HepG2 (cell line): ENCODE measurements at regions not wholly inside any gene's neighbourhood (a gene's known extent, or its start where the extent isn't known, plus 50 kb on each side); places are given as distances from the start of the nearest gene placed in this dataset.

Experiments
- ATAC-seq: fragments of 200-7000 bp; cut with Tn5 transposase; 3 replicates; pipeline ENCODE4 v1.9.1; 2020; ENCODE audit warnings: mild to moderate bottlenecking, moderate library complexity
- BruUV-seq: library from RNA; stranded (reverse); fragments of 400-500 nt; replicated peaks from 2 replicates; lab custom pipeline; 2021; lab: Mats Ljungman, UMichigan
- CTCF ChIA-PET: fragments of 300-600 bp; formaldehyde crosslinking; extraction: SDS; loops from one replicate; lab custom pipeline; 2021; ENCODE audit warnings: low total read pairs, inconsistent platforms, low intra/inter-chr PET ratio; lab: Yijun Ruan, JAX
- POLR2A ChIA-PET: fragments of 350-600 bp; sonication (Branson Sonifier 250); formaldehyde crosslinking; loops from one replicate; lab custom pipeline; 2020; ENCODE audit warnings: antibody characterized with exemption, inconsistent platforms; lab: Yijun Ruan, JAX
- DNase-seq: peaks from one replicate; pipeline ENCODE4 v3.0.0-alpha.2; 2015; ENCODE audit warnings: low spot score
- FAIRE-seq: peaks from 3 replicates; lab custom pipeline; 2011; peaks lifted over from hg19 to GRCh38; lab: Jason Lieb, UNC
- H2AFZ ChIP-seq: one replicate; pipeline ENCODE4 v1.6.1; 2011; ENCODE audit warnings: low read length, inconsistent platforms
- H3K27ac ChIP-seq: fragments of 300-600 bp; 3 replicates; pipeline ENCODE4 v1.8.0; 2011; ENCODE audit warnings: mixed run types, mild to moderate bottlenecking, mixed read lengths, low read length, inconsistent platforms; ENCODE audit not compliant: insufficient read depth; ENCODE audit errors: extremely low read length
- H3K27me3 ChIP-seq, 2 experiments: fragments of 200-600 bp in 1 of 2; 2 replicates in 1 of 2; 3 replicates in 1 of 2; pipeline versions ENCODE4 v1.6.0 to v1.8.0; 2011; ENCODE audit warnings: low read length in 2 of 2, mild to moderate bottlenecking in 2 of 2, moderate library complexity in 2 of 2, inconsistent platforms in 1 of 2; ENCODE audit not compliant: insufficient read depth in 2 of 2, control insufficient read depth in 1 of 2
- H3K36me3 ChIP-seq, 2 experiments: fragments of 200-600 bp in 1 of 2; replicated peaks in 1 of 2; 2 replicates in 1 of 2; 3 replicates in 1 of 2; pipeline versions ENCODE4 v1.5.1 to v1.8.0; 2011; ENCODE audit warnings: low read length in 2 of 2, inconsistent platforms in 1 of 2; ENCODE audit not compliant: insufficient read depth in 2 of 2, control insufficient read depth in 1 of 2
- H3K4me1 ChIP-seq: 2 replicates; pipeline ENCODE4 v1.5.1; 2012; ENCODE audit warnings: low read length, inconsistent platforms; ENCODE audit not compliant: insufficient read depth
- H3K4me2 ChIP-seq: 2 replicates; pipeline ENCODE4 v1.6.0; 2011; ENCODE audit warnings: low read depth, low read length, inconsistent platforms
- H3K4me3 ChIP-seq, 3 experiments: fragments of 200-600 bp in 1 of 3; sonication (generic), shearing (Covaris generic) in 1 of 3; replicated peaks in 1 of 3; 2 replicates each; pipeline ENCODE4 v1.5.1; 2011 to 2016; ENCODE audit warnings: low read length in 3 of 3, inconsistent platforms in 2 of 3, low read depth in 2 of 3, mild to moderate bottlenecking in 2 of 3, control low read depth in 1 of 3, mixed read lengths in 1 of 3; ENCODE audit not compliant: insufficient read depth in 1 of 3
- H3K79me2 ChIP-seq: one replicate; pipeline ENCODE4 v1.6.1; 2011; ENCODE audit warnings: low read length, inconsistent platforms; ENCODE audit not compliant: insufficient read depth
- H3K9ac ChIP-seq: 2 replicates; pipeline ENCODE4 v1.6.0; 2011; ENCODE audit warnings: mild to moderate bottlenecking, low read depth, low read length, inconsistent platforms; ENCODE audit not compliant: insufficient read depth
- H3K9me3 ChIP-seq: 2 replicates; pipeline ENCODE4 v1.5.1; 2012; ENCODE audit warnings: mild to moderate bottlenecking, low read length
- H4K20me1 ChIP-seq: 2 replicates; pipeline ENCODE4 v1.6.0; 2011; ENCODE audit warnings: inconsistent platforms, mild to moderate bottlenecking, low read length, moderate library complexity; ENCODE audit not compliant: insufficient read depth
- ATF6 ChIP-seq: sonication (generic); formaldehyde crosslinking; conservative IDR thresholded peaks from 2 replicates; pipeline ENCODE4 v1.4.0; 2020; ENCODE audit warnings: missing genetic modification reagents
- CBFB ChIP-seq: sonication (generic); formaldehyde crosslinking; IDR thresholded peaks from 2 replicates; pipeline ENCODE4 v1.4.0; 2020; ENCODE audit warnings: missing genetic modification reagents
- IRF2 ChIP-seq: IDR thresholded peaks from 2 replicates; pipeline ENCODE4 v1.6.1; 2018; ENCODE audit warnings: missing genetic modification reagents, missing compliant biosample characterization
- JUNB ChIP-seq: sonication (generic); formaldehyde crosslinking; IDR thresholded peaks from 2 replicates; pipeline ENCODE4 v1.8.0; 2022; ENCODE audit warnings: missing genetic modification reagents, mild to moderate bottlenecking, borderline replicate concordance
- KDM5A ChIP-seq: fragments of 200-600 bp; sonication (generic); IDR thresholded peaks from 2 replicates; pipeline ENCODE4 v1.7.0; 2018; ENCODE audit warnings: antibody characterized with exemption, mild to moderate bottlenecking, low read length, borderline replicate concordance
- NR3C1 ChIP-seq: sonication (generic); formaldehyde crosslinking; IDR thresholded peaks from 2 replicates; pipeline ENCODE4 v1.4.0; 2020; ENCODE audit warnings: missing genetic modification reagents
- PATZ1 ChIP-seq: sonication (generic); formaldehyde crosslinking; IDR thresholded peaks from 2 replicates; pipeline ENCODE4 v1.4.0; 2020; ENCODE audit warnings: missing genetic modification reagents
- PTBP1 ChIP-seq: fragments of 200-400 bp; formaldehyde crosslinking; IDR thresholded peaks from 2 replicates; pipeline ENCODE4 v1.6.1; 2018; ENCODE audit warnings: low read length, low read depth; ENCODE audit not compliant: poor library complexity, severe bottlenecking
- SMARCE1 ChIP-seq: fragments of 450-650 bp; IDR thresholded peaks from 2 replicates; pipeline ENCODE4 v1.6.1; 2017; ENCODE audit warnings: borderline replicate concordance
- ZNF280B ChIP-seq: sonication (generic); formaldehyde crosslinking; IDR thresholded peaks from 2 replicates; pipeline ENCODE4 v1.5.0; 2020; ENCODE audit warnings: missing genetic modification reagents, mild to moderate bottlenecking, borderline replicate concordance
- ZNF335 ChIP-seq: sonication (generic); formaldehyde crosslinking; IDR thresholded peaks from 2 replicates; pipeline ENCODE4 v1.4.0; 2020; ENCODE audit warnings: missing genetic modification reagents
- ZNF446 ChIP-seq: sonication (generic); formaldehyde crosslinking; IDR thresholded peaks from 2 replicates; pipeline ENCODE4 v1.5.0; 2020; ENCODE audit warnings: mild to moderate bottlenecking, missing genetic modification reagents
- ZNF629 ChIP-seq: sonication (generic); formaldehyde crosslinking; conservative IDR thresholded peaks from 2 replicates; pipeline ENCODE4 v1.5.0; 2020; ENCODE audit warnings: missing genetic modification reagents
- WGBS: methylation state at CpG from one replicate; pipeline ENCODE4 v1.1.6; 2017; ENCODE audit warnings: low lambda C conversion rate; 5-methylcytosine and 5-hydroxymethylcytosine counted together
- in situ Hi-C: cut with HindIII; loops from 2 replicates; pipeline ENCODE4 v1.10.0; 2017; ENCODE audit warnings: low pct_unique_long_range_greater_than_20kb; ENCODE audit not compliant: extremely low pct_ligation_motif_present
- intact Hi-C: fragments of 100-400 bp; cut with micrococcal nuclease; formaldehyde crosslinking; loops from one replicate; pipeline ENCODE4 v1.10.0; 2022; ENCODE audit not compliant: unreplicated experiment
- TF ChIP-seq, protein P1 (sequence below): sonication (generic); formaldehyde crosslinking; IDR thresholded peaks from 2 replicates; pipeline ENCODE4 v1.4.0; 2020; ENCODE audit warnings: missing genetic modification reagents
- TF ChIP-seq, protein P2 (sequence below): sonication (generic); formaldehyde crosslinking; conservative IDR thresholded peaks from 2 replicates; pipeline ENCODE4 v1.4.0; 2020; ENCODE audit warnings: mild to moderate bottlenecking, missing genetic modification reagents, moderate library complexity

DNA sequence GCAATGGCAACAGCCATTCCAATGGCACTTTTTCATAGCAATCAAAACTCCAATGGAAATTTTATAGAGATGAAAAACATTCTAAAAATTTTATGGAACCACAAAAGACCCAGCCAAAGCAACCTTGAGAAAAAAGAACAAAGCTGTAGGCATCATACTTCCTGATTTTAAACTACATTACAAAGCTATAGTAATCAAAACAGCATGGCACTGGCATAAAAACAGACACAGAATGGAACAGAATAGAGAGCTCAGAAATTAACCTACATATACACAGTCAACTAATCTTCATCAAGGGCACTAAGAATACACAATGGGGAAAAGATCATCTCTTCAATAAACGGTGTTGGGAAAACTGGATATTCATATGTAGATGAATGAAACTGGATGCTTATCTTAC is 401.5 kb downstream of the NPHP4 start:
- peaks cover 12% of the 10 kb centered on the region for H3K9me3 ChIP-seq
- H3K4me3 ChIP-seq, result no peak overlapping the region
- H3K27ac ChIP-seq, result no peak overlapping the region
- no peak overlapping the region for H3K9ac ChIP-seq
- no peaks in the 10 kb centered on the region for H3K79me2 ChIP-seq
- H2AFZ ChIP-seq, result no peak overlapping the region
- POLR2A ChIA-PET, result no interaction called here
- no peak for ATAC-seq
- H3K36me3 ChIP-seq, result no peaks in the 10 kb centered on the region
- no peak for DNase-seq
- FAIRE-seq, result no peak
- WGBS, result 13% methylated on average over 1 of the region's 1 CpG
- H3K27me3 ChIP-seq, result no peaks in the 10 kb centered on the region
- H3K4me2 ChIP-seq, result no peak overlapping the region
- no peaks in the 10 kb centered on the region for H4K20me1 ChIP-seq
- CTCF ChIA-PET, result no interaction called here
- in situ Hi-C loops, result no loop called here
- no peaks in the 10 kb centered on the region for H3K4me1 ChIP-seq
- BruUV-seq, result no TSS peak
- intact Hi-C loops, result no loop called here
- TF ChIP-seq ZNF335 (CRISPR knock-in tag) (no peak), ATF6 (CRISPR knock-in tag) (no peak), NR3C1 (CRISPR knock-in tag) (no peak), ZNF629 (CRISPR knock-in tag) (no peak), JUNB (CRISPR knock-in tag) (no peak), ZNF280B (CRISPR knock-in tag) (no peak), ZNF446 (CRISPR knock-in tag) (no peak), SMARCE1 (no peak), IRF2 (no peak), CBFB (no peak), PATZ1 (CRISPR knock-in tag) (no peak), KDM5A (no peak), PTBP1 (no peak)
- TF ChIP-seq, protein P1, sequence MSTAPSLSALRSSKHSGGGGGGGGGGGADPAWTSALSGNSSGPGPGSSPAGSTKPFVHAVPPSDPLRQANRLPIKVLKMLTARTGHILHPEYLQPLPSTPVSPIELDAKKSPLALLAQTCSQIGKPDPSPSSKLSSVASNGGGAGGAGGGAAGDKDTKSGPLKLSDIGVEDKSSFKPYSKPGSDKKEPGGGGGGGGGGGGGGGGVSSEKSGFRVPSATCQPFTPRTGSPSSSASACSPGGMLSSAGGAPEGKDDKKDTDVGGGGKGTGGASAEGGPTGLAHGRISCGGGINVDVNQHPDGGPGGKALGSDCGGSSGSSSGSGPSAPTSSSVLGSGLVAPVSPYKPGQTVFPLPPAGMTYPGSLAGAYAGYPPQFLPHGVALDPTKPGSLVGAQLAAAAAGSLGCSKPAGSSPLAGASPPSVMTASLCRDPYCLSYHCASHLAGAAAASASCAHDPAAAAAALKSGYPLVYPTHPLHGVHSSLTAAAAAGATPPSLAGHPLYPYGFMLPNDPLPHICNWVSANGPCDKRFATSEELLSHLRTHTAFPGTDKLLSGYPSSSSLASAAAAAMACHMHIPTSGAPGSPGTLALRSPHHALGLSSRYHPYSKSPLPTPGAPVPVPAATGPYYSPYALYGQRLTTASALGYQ (CRISPR knock-in tag), result no peak
- TF ChIP-seq, protein P2, sequence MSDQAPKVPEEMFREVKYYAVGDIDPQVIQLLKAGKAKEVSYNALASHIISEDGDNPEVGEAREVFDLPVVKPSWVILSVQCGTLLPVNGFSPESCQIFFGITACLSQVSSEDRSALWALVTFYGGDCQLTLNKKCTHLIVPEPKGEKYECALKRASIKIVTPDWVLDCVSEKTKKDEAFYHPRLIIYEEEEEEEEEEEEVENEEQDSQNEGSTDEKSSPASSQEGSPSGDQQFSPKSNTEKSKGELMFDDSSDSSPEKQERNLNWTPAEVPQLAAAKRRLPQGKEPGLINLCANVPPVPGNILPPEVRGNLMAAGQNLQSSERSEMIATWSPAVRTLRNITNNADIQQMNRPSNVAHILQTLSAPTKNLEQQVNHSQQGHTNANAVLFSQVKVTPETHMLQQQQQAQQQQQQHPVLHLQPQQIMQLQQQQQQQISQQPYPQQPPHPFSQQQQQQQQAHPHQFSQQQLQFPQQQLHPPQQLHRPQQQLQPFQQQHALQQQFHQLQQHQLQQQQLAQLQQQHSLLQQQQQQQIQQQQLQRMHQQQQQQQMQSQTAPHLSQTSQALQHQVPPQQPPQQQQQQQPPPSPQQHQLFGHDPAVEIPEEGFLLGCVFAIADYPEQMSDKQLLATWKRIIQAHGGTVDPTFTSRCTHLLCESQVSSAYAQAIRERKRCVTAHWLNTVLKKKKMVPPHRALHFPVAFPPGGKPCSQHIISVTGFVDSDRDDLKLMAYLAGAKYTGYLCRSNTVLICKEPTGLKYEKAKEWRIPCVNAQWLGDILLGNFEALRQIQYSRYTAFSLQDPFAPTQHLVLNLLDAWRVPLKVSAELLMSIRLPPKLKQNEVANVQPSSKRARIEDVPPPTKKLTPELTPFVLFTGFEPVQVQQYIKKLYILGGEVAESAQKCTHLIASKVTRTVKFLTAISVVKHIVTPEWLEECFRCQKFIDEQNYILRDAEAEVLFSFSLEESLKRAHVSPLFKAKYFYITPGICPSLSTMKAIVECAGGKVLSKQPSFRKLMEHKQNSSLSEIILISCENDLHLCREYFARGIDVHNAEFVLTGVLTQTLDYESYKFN (CRISPR knock-in tag), result no peak
